ENCODE measurements at regions not wholly inside any gene's neighbourhood (a gene's known extent, or its start where the extent isn't known, plus 50 kb on each side); places are given as distances from the start of the nearest gene placed in this dataset.

DNA sequence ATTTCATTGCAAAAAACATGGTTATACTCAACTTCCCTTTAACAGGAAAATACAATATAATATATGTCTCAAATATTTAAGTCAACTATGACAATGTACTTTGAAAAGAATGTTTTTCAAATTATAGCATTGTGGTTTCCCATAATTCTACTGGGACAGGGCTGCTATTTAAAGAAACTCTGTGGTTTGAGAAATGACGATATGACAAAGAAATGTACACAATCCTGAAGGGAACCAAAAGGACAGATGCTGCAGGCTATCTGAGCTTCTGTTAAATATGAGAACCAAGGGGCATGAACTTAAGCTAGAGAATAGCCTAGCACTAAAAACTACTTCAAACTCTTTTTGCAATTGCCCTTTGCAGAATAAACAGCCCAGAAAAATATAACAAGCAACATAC is 415.9 kb downstream of the GRB14 start (continued):
- TF ChIP-seq ZFX (IDR thresholded peaks at IDR 0.05) (no peak), RAD21 (IDR thresholded peaks at IDR 0.05; ENCODE audit: low read depth) (no peak), POLR2AphosphoS5 (IDR thresholded peaks at IDR 0.05; ENCODE audit: low read depth, low read length) (no peak)

DNA sequence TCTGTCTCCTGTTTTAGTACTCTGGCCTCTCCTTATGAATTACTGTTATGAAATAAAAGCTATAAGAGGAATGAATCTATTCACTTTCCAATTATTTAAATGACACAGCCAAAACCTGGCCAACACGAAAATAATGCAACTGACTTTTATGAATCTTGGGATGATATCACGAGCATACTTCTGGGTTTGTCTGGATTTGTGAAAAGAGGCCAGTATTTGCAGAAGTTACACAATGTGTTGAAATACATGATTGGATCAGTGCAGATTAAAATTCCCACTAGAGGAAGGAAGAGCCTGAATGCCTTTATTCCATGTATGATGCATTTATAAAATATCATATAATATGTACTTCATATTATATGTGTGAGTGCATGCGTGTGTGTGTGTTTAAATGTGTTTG is 418.2 kb downstream of the GRB14 start:
- Histone ChIP-seq H3K36me3 (ENCODE audit: control insufficient read depth in 1 of 2, insufficient read depth in 2 of 2, low read length in 2 of 2) (no peaks in the 10 kb centered on the region), H3K27me3 (ENCODE audit: insufficient read depth, low read length) (0 out of 2 replicates have a peak, but pooled peaks cover 12% of the 10 kb centered on the region), H3K4me2 (ENCODE audit: low read length) (no peak overlapping the region), H2AFZ (ENCODE audit: low read depth, low read length, poor library complexity, severe bottlenecking) (no peak overlapping the region), H3K4me1 (ENCODE audit: control insufficient read depth in 1 of 2, insufficient read depth in 2 of 2, low read length in 2 of 2) (no peaks in the 10 kb centered on the region), H4K20me1 (ENCODE audit: insufficient read depth) (no peaks in the 10 kb centered on the region), H3K9ac (ENCODE audit: low read length) (no peak overlapping the region), H3K9me2 (ENCODE audit: insufficient read depth) (no peaks in the 10 kb centered on the region), H3K9me3 (ENCODE audit: control insufficient read depth in 1 of 2, insufficient read depth in 1 of 2, low read depth in 1 of 2, low read length in 2 of 2) (no peaks in the 10 kb centered on the region), H3K79me2 (ENCODE audit: insufficient read depth, low read length) (no peaks in the 10 kb centered on the region), H3K27ac (ENCODE audit: low read depth, low read length) (no peak overlapping the region), H3K4me3 (replicated peaks in 1 of 2; ENCODE audit: low read depth in 1 of 2, low read length in 2 of 2) (no peak overlapping the region)
- intact Hi-C loops (cut with micrococcal nuclease) = no loop called here
- CTCF ChIA-PET = no interaction called here
- no TSS peak for BruUV-seq (replicated peaks)
- RAD21 ChIA-PET (ENCODE audit: low non-redundant PET in 1 of 2, low total read pairs in 2 of 2, uncharacterized antibody in 2 of 2, unreplicated experiment in 2 of 2) = no interaction called here
- ATAC-seq (no peak), DNase-seq (ENCODE audit: low read depth, low spot score) (no peak)
- TF ChIP-seq POLR2A (IDR thresholded peaks at IDR 0.05; ENCODE audit: borderline replicate concordance, extremely low read depth, insufficient read depth, insufficient read length) (no peak), CEBPB (IDR thresholded peaks at IDR 0.05; ENCODE audit: low read depth) (no peak), REST (IDR thresholded peaks at IDR 0.05; ENCODE audit: low read depth) (no peak), ATF3 (IDR thresholded peaks at IDR 0.05) (no peak), RAD21 (IDR thresholded peaks at IDR 0.05; ENCODE audit: low read depth) (no peak), CBX3 (IDR thresholded peaks at IDR 0.05; ENCODE audit: low read depth) (no peak), ZBTB33 (IDR thresholded peaks at IDR 0.05; ENCODE audit: extremely low read depth, insufficient replicate concordance, low read length) (no peak), JUND (IDR thresholded peaks at IDR 0.05) (no peak), EZH2phosphoT487 (IDR thresholded peaks at IDR 0.05; ENCODE audit: borderline replicate concordance) (no peak)
- TF ChIP-seq, protein P1, sequence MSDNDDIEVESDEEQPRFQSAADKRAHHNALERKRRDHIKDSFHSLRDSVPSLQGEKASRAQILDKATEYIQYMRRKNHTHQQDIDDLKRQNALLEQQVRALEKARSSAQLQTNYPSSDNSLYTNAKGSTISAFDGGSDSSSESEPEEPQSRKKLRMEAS (IDR thresholded peaks at IDR 0.05) = no peak
- POLR2A ChIA-PET = no interaction called here
